ENCODE measurements at regions not wholly inside any gene's neighbourhood (a gene's known extent, or its start where the extent isn't known, plus 50 kb on each side); places are given as distances from the start of the nearest gene placed in this dataset.

GRCh38 chr2:192313773-192314172 is 119.0 kb upstream of the TMEFF2 start:
- CTCF ChIA-PET = no interaction called here
- H3K4me1 ChIP-seq (ENCODE audit: control insufficient read depth, extremely low read depth, insufficient read depth, low read length) = no peaks in the 10 kb centered on the region
- BruUV-seq (replicated peaks) = no TSS peak
- TF ChIP-seq JUN (IDR thresholded peaks at IDR 0.05; ENCODE audit: borderline replicate concordance, insufficient read depth, insufficient read length, low read depth) = no peak
- TF ChIP-seq CTCF (IDR thresholded peaks at IDR 0.05; ENCODE audit: extremely low read depth in 1 of 2, insufficient read depth in 1 of 2, low read depth in 1 of 2, low read length in 2 of 2) = no peak
- TF ChIP-seq POLR2A (IDR thresholded peaks at IDR 0.05; ENCODE audit: low read depth, low read length) = no peak
- TF ChIP-seq POLR2AphosphoS5 (IDR thresholded peaks at IDR 0.05; ENCODE audit: insufficient read depth, low read depth, low read length) = no peak
- TF ChIP-seq MAX (IDR thresholded peaks at IDR 0.05; ENCODE audit: insufficient read depth, insufficient read length) = no peak
- TF ChIP-seq GATA2 (IDR thresholded peaks at IDR 0.05; ENCODE audit: insufficient read depth, insufficient read length, low read depth, low read length) = no peak
- TF ChIP-seq FOS (IDR thresholded peaks at IDR 0.05; ENCODE audit: borderline replicate concordance, insufficient read depth, low read length) = no peak
- TF ChIP-seq EZH2 (IDR thresholded peaks at IDR 0.05; ENCODE audit: borderline replicate concordance, low read depth, low read length, severe bottlenecking) = no peak
- no peak for TF ChIP-seq MYC (IDR thresholded peaks at IDR 0.05; ENCODE audit: low read depth, low read length)
- H3K79me2 ChIP-seq (ENCODE audit: control insufficient read depth, insufficient read depth, low read length) = no peaks in the 10 kb centered on the region
- no peak overlapping the region for H3K4me3 ChIP-seq (replicated peaks in 1 of 3; ENCODE audit: insufficient read depth in 1 of 3, low read depth in 1 of 3, low read length in 3 of 3)
- DNase-seq (ENCODE audit: low read depth, low spot score) = no peak
- H3K9ac ChIP-seq (replicated peaks; ENCODE audit: extremely low read depth, insufficient read depth, low read length) = no peak overlapping the region
- H3K9me3 ChIP-seq (replicated peaks; ENCODE audit: control insufficient read depth, insufficient read depth, low read length) = no peaks in the 10 kb centered on the region
- dilution Hi-C loops (cut with MboI; ENCODE audit: extremely low pct_ligation_motif_present, low sequenced_read_pairs) (no loop called here), intact Hi-C loops (cut with micrococcal nuclease) (no loop called here)
- H4K20me1 ChIP-seq (replicated peaks; ENCODE audit: control insufficient read depth, extremely low read depth, insufficient read depth, low read length) = no peaks in the 10 kb centered on the region
- H3K9me1 ChIP-seq (replicated peaks; ENCODE audit: control insufficient read depth, extremely low read depth, insufficient read depth, low read length) = no peaks in the 10 kb centered on the region
- H3K4me2 ChIP-seq (ENCODE audit: insufficient read depth, low read length) = no peak overlapping the region
- no peaks in the 10 kb centered on the region for H3K27me3 ChIP-seq (ENCODE audit: control insufficient read depth in 2 of 2, insufficient read depth in 2 of 2, low read length in 2 of 2)
- no peak overlapping the region for H2AFZ ChIP-seq (ENCODE audit: low read depth, low read length)
- no peak for FAIRE-seq
- no peaks in the 10 kb centered on the region for H3K36me3 ChIP-seq (ENCODE audit: control insufficient read depth in 2 of 2, extremely low read depth in 1 of 2, insufficient read depth in 2 of 2, low read length in 2 of 2)
- POLR2A ChIA-PET = no interaction called here
- no peak overlapping the region for H3K27ac ChIP-seq (ENCODE audit: insufficient read depth, low read depth, low read length)

All from endothelial cell of umbilical vein (primary cell).